NT2/D1 (cell line): ENCODE measurements at regions not wholly inside any gene's neighbourhood (a gene's known extent, or its start where the extent isn't known, plus 50 kb on each side); places are given as distances from the start of the nearest gene placed in this dataset.

Experiments
- DNase-seq: peaks from one replicate; pipeline ENCODE4 v3.0.0-alpha.2; 2011; ENCODE audit warnings: low read depth, low spot score
- H3K27me3 ChIP-seq: 2 replicates; pipeline ENCODE4 v1.6.0; 2011; ENCODE audit warnings: mild to moderate bottlenecking; ENCODE audit not compliant: insufficient read length, insufficient read depth
- H3K36me3 ChIP-seq: 2 replicates; pipeline ENCODE4 v1.6.1; 2011; ENCODE audit warnings: mild to moderate bottlenecking, low read length, mixed read lengths; ENCODE audit not compliant: insufficient read depth, insufficient read length
- H3K4me1 ChIP-seq: 2 replicates; pipeline ENCODE4 v1.5.1; 2011; ENCODE audit not compliant: insufficient read depth, insufficient read length
- H3K4me3 ChIP-seq: 2 replicates; pipeline ENCODE4 v1.5.1; 2011; ENCODE audit warnings: low read depth; ENCODE audit not compliant: insufficient read length
- H3K9ac ChIP-seq: 2 replicates; pipeline ENCODE4 v1.6.0; 2011; ENCODE audit warnings: low read depth; ENCODE audit not compliant: insufficient read length
- H3K9me3 ChIP-seq: 2 replicates; pipeline ENCODE4 v1.5.1; 2011; ENCODE audit warnings: mild to moderate bottlenecking, low read length; ENCODE audit not compliant: insufficient read depth
- SUZ12 ChIP-seq: IDR thresholded peaks from 2 replicates; pipeline ENCODE4 v1.6.1; 2011; ENCODE audit not compliant: insufficient read length, insufficient read depth; ENCODE audit errors: extremely low read depth
- YY1 ChIP-seq: IDR thresholded peaks from 2 replicates; pipeline ENCODE4 v1.6.1; 2011; ENCODE audit not compliant: insufficient read length, insufficient read depth
- ZNF274 ChIP-seq: IDR thresholded peaks from 2 replicates; pipeline ENCODE4 v1.6.1; 2011; ENCODE audit warnings: mild to moderate bottlenecking, low read depth, low read length

- Histone ChIP-seq H3K27me3 (no peaks in the 10 kb centered on the region), H3K36me3 (no peaks in the 10 kb centered on the region), H3K4me3 (no peak overlapping the region), H3K9me3 (no peaks in the 10 kb centered on the region), H3K4me1 (no peaks in the 10 kb centered on the region), H3K9ac (no peak overlapping the region)
- no peak for DNase-seq
- TF ChIP-seq SUZ12: no peak
- no peak for TF ChIP-seq ZNF274
- no peak for TF ChIP-seq YY1
These were observed 106.1 kb upstream of the VEGFC start for GRCh38 chr4:176898791-176899190.

GRCh38 chr4:176902710-176903323 is 110.1 kb upstream of the VEGFC start:
- Histone ChIP-seq H3K27me3 (no peaks in the 10 kb centered on the region), H3K4me1 (no peaks in the 10 kb centered on the region), H3K9ac (no peak overlapping the region), H3K36me3 (no peaks in the 10 kb centered on the region), H3K9me3 (no peaks in the 10 kb centered on the region), H3K4me3 (no peak overlapping the region)
- DNase-seq: no peak
- TF ChIP-seq ZNF274 (no peak), YY1 (no peak), SUZ12 (no peak)

- TF ChIP-seq YY1 (no peak), ZNF274 (no peak), SUZ12 (no peak)
- no peak overlapping the region for H3K4me3 ChIP-seq
- H3K9ac ChIP-seq: no peak overlapping the region
- H3K36me3 ChIP-seq: no peaks in the 10 kb centered on the region
- H3K27me3 ChIP-seq: no peaks in the 10 kb centered on the region
- H3K4me1 ChIP-seq: no peaks in the 10 kb centered on the region
- no peaks in the 10 kb centered on the region for H3K9me3 ChIP-seq
- no peak for DNase-seq
These were observed 114.0 kb upstream of the VEGFC start for GRCh38 chr4:176906709-176907108.

GRCh38 chr4:176910646-176911045 is 117.9 kb upstream of the VEGFC start:
- Histone ChIP-seq H3K9ac (no peak overlapping the region), H3K4me1 (no peaks in the 10 kb centered on the region), H3K36me3 (no peaks in the 10 kb centered on the region), H3K9me3 (no peaks in the 10 kb centered on the region), H3K4me3 (no peak overlapping the region), H3K27me3 (no peaks in the 10 kb centered on the region)
- TF ChIP-seq YY1: no peak
- no peak for TF ChIP-seq SUZ12
- no peak for TF ChIP-seq ZNF274
- no peak for DNase-seq

DNA sequence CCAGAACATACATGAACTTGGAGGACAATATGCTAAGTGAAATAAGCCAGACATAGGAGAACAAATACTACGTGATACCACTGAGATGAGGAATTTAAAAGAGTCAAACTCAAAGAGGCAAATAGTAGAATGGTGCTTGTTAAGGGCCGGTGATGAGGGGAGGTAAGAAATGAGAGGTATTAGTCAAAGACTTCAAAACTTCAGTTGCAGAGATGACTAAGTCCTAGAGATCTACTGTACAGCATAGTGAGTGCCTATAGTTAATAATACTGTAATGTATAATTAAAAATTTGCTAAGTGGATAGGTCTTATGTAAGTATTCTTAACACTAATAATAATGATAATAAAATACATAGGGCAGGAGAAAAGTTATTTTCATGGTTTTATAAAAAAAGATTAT is 126.9 kb upstream of the VEGFC start:
- Histone ChIP-seq H3K4me1 (no peaks in the 10 kb centered on the region), H3K36me3 (no peaks in the 10 kb centered on the region), H3K9ac (no peak overlapping the region), H3K4me3 (no peak overlapping the region), H3K27me3 (no peaks in the 10 kb centered on the region), H3K9me3 (no peaks in the 10 kb centered on the region)
- no peak for DNase-seq
- TF ChIP-seq SUZ12: no peak
- no peak for TF ChIP-seq YY1
- no peak for TF ChIP-seq ZNF274

- TF ChIP-seq ZNF274: no peak
- no peak for TF ChIP-seq YY1
- TF ChIP-seq SUZ12: no peak
- Histone ChIP-seq H3K36me3 (no peaks in the 10 kb centered on the region), H3K9me3 (no peaks in the 10 kb centered on the region), H3K9ac (no peak overlapping the region), H3K27me3 (no peaks in the 10 kb centered on the region), H3K4me1 (no peaks in the 10 kb centered on the region), H3K4me3 (no peak overlapping the region)
- DNase-seq: no peak
These were observed 128.0 kb upstream of the VEGFC start for GRCh38 chr4:176920694-176921093.

- no peaks in the 10 kb centered on the region for H3K27me3 ChIP-seq
- no peaks in the 10 kb centered on the region for H3K9me3 ChIP-seq
- H3K4me1 ChIP-seq: no peaks in the 10 kb centered on the region
- no peak overlapping the region for H3K4me3 ChIP-seq
- no peak for TF ChIP-seq YY1
- TF ChIP-seq ZNF274: no peak
- no peak for TF ChIP-seq SUZ12
- no peak for DNase-seq
- H3K9ac ChIP-seq: no peak overlapping the region
- no peaks in the 10 kb centered on the region for H3K36me3 ChIP-seq
These were observed 128.5 kb upstream of the VEGFC start for GRCh38 chr4:176921256-176921655.
